Testis (tissue), 2 donors: ENCODE measurements at regions not wholly inside any gene's neighbourhood (a gene's known extent, or its start where the extent isn't known, plus 50 kb on each side); places are given as distances from the start of the nearest gene placed in this dataset.

Source experiments
- DNase-seq: peaks from one replicate; pipeline ENCODE4 v3.0.0-alpha.2; 2019
- H3K27ac ChIP-seq, 2 donors: fragments of 200-600 bp; sonication (generic); one replicate each; pipeline ENCODE4 v1.5.1; 2019
- H3K27me3 ChIP-seq: fragments of 200-600 bp; sonication (generic); one replicate; pipeline ENCODE4 v1.5.1; 2019
- H3K36me3 ChIP-seq: fragments of 200-600 bp; sonication (generic); one replicate; pipeline ENCODE4 v1.5.1; 2017; ENCODE audit warnings: low read depth; ENCODE audit errors: missing control alignments
- H3K4me1 ChIP-seq: fragments of 200-600 bp; sonication (generic); one replicate; pipeline ENCODE4 v1.5.1; 2019
- H3K4me3 ChIP-seq, 2 donors: fragments of 200-600 bp; sonication (generic); one replicate each; pipeline ENCODE4 v1.5.1; 2017 to 2019
- H3K9me3 ChIP-seq: fragments of 200-600 bp; sonication (generic); one replicate; pipeline ENCODE4 v1.5.1; 2017
- CTCF ChIP-seq, 3 experiments: fragments of 450-650 bp in 2 of 3; fragments of 200-600 bp in 1 of 3; sonication (generic) in 1 of 3; IDR thresholded peaks; one replicate each; pipeline ENCODE4 v1.5.1; 2016 to 2019; ENCODE audit warnings: antibody characterized with exemption in 3 of 3, mild to moderate bottlenecking in 2 of 3, moderate library complexity in 1 of 3
- POLR2A ChIP-seq: fragments of 450-650 bp; IDR thresholded peaks from one replicate; pipeline ENCODE4 v1.6.1; 2017; ENCODE audit warnings: antibody characterized with exemption, mild to moderate bottlenecking, moderate library complexity
- WGBS, 2 donors: methylation state at CpG; one replicate each; pipeline ENCODE4 v1.1.5; 2018; 5-methylcytosine and 5-hydroxymethylcytosine counted together
- intact Hi-C: fragments of 100-400 bp; cut with DNase I; formaldehyde crosslinking; loops from one replicate; pipeline ENCODE4 v1.15.1; 2023; ENCODE audit warnings: low total_unique reads

- Histone ChIP-seq H3K4me1 (no peaks in the 10 kb centered on the region), H3K4me3 (no peak overlapping the region), H3K27me3 (no peaks in the 10 kb centered on the region), H3K36me3 (no peaks in the 10 kb centered on the region), H3K9me3 (no peaks in the 10 kb centered on the region), H3K27ac (no peak overlapping the region)
- no peak for TF ChIP-seq POLR2A
- no peak for TF ChIP-seq CTCF (IDR thresholded peaks at IDR 0.05)
- DNase-seq: no peak
- intact Hi-C loops: no loop called here
- WGBS, 2 donors: 44 to 49% methylated on average over 8 of the region's 8 CpGs
Measured at GRCh38 chr12:30850684-30851083, 75.9 kb upstream of the TSPAN11 start.

GRCh38 chr12:30847259-30847658 is 79.3 kb upstream of the TSPAN11 start:
- intact Hi-C loops: loop anchor here (10.0 kb wide), 1 partner anchor 148 kb away; no protein-coding TSS in a partner anchor
- no peaks in the 10 kb centered on the region for H3K4me1 ChIP-seq
- no peaks in the 10 kb centered on the region for H3K9me3 ChIP-seq
- DNase-seq: no peak
- no peak overlapping the region for H3K27ac ChIP-seq
- no peak overlapping the region for H3K4me3 ChIP-seq
- no peaks in the 10 kb centered on the region for H3K36me3 ChIP-seq
- H3K27me3 ChIP-seq: no peaks in the 10 kb centered on the region
- peak; percentile 34 to 71 (median 58) for TF ChIP-seq CTCF (IDR thresholded peaks at IDR 0.05)
- TF ChIP-seq POLR2A: no peak
- 24 to 33% methylated on average over 3 of the region's 3 CpGs for WGBS, 2 donors

- Histone ChIP-seq H3K9me3 (no peaks in the 10 kb centered on the region), H3K36me3 (no peaks in the 10 kb centered on the region), H3K27ac (no peak overlapping the region), H3K4me1 (no peaks in the 10 kb centered on the region), H3K4me3 (no peak overlapping the region), H3K27me3 (no peaks in the 10 kb centered on the region)
- no peak for TF ChIP-seq POLR2A
- no peak for TF ChIP-seq CTCF (IDR thresholded peaks at IDR 0.05)
- 86 to 91% methylated on average over 4 of the region's 4 CpGs for WGBS, 2 donors
- intact Hi-C loops: loop anchor here (10.0 kb wide), 1 partner anchor 148 kb away; no protein-coding TSS in a partner anchor
- no peak for DNase-seq
Measured at GRCh38 chr12:30846776-30847175, 79.8 kb upstream of the TSPAN11 start.

- Histone ChIP-seq H3K27me3 (no peaks in the 10 kb centered on the region), H3K4me1 (no peaks in the 10 kb centered on the region), H3K27ac (no peak overlapping the region), H3K9me3 (no peaks in the 10 kb centered on the region), H3K36me3 (no peaks in the 10 kb centered on the region), H3K4me3 (no peak overlapping the region)
- 81 to 85% methylated on average over 5 of the region's 5 CpGs for WGBS, 2 donors
- TF ChIP-seq POLR2A: no peak
- TF ChIP-seq CTCF (IDR thresholded peaks at IDR 0.05): no peak
- intact Hi-C loops: loop anchor here (10.0 kb wide), 1 partner anchor 149 kb away; no protein-coding TSS in a partner anchor
- DNase-seq: no peak
Measured at GRCh38 chr12:30845676-30846075, 80.9 kb upstream of the TSPAN11 start.

- TF ChIP-seq POLR2A (no peak), CTCF (IDR thresholded peaks at IDR 0.05) (no peak)
- intact Hi-C loops: loop anchor here (10.0 kb wide), 1 partner anchor 152 kb away; no protein-coding TSS in a partner anchor
- no peak for DNase-seq
- Histone ChIP-seq H3K9me3 (no peaks in the 10 kb centered on the region), H3K27ac (no peak overlapping the region), H3K36me3 (no peaks in the 10 kb centered on the region), H3K4me3 (no peak overlapping the region), H3K4me1 (no peaks in the 10 kb centered on the region), H3K27me3 (no peaks in the 10 kb centered on the region)
- WGBS, 2 donors: 79 to 91% methylated on average over 3 of the region's 3 CpGs
Measured at GRCh38 chr12:30843211-30843610, 83.3 kb upstream of the TSPAN11 start.
